ENCODE measurements at regions not wholly inside any gene's neighbourhood (a gene's known extent, or its start where the extent isn't known, plus 50 kb on each side); places are given as distances from the start of the nearest gene placed in this dataset.

DNA sequence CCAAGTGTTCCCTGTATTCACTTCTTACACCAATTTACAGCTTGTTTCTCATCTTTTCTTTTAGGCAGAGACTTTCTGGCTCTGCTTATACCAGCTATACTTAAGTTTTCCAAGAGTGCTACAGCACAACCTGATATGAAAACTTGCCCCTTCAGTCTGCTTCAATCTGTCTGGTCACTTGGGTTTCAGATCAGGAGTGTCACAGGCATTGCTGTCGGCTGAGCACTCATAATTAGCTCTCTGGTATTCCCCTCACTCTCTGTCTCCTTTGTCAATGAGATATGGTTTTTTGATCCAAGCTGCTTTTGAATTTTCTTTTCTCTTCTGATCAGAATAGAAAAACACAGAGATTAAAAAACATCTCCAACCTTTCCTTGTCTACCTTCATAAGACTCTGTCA lies 194.9 kb upstream of the UMPS start:
- Histone ChIP-seq H3K27me3 (ENCODE audit: control insufficient read depth in 4 of 4, insufficient read depth in 4 of 4, low read length in 3 of 4) (no peaks in the 10 kb centered on the region), H3K9ac (ENCODE audit: low read depth in 1 of 2, low read length in 2 of 2) (no peak overlapping the region), H3K4me3 (ENCODE audit: low read depth in 1 of 3, low read length in 3 of 3) (no peak overlapping the region), H3K4me1 (ENCODE audit: control insufficient read depth in 4 of 4, insufficient read depth in 4 of 4, low read length in 3 of 4) (peaks cover 0 to 1% (median 0%) of the 10 kb centered on the region in 4 donors), H3K27ac (ENCODE audit: low read depth in 1 of 2, low read length in 2 of 2) (no peak overlapping the region), H3K36me3 (ENCODE audit: control insufficient read depth in 4 of 4, insufficient read depth in 3 of 4, low read depth in 1 of 4, low read length in 3 of 4) (no peaks in the 10 kb centered on the region), H3K9me3 (ENCODE audit: control insufficient read depth in 4 of 4, low read length in 3 of 4) (no peaks in the 10 kb centered on the region)
- no peak for DNase-seq (ENCODE audit: low spot score)
- TF ChIP-seq, protein P1, sequence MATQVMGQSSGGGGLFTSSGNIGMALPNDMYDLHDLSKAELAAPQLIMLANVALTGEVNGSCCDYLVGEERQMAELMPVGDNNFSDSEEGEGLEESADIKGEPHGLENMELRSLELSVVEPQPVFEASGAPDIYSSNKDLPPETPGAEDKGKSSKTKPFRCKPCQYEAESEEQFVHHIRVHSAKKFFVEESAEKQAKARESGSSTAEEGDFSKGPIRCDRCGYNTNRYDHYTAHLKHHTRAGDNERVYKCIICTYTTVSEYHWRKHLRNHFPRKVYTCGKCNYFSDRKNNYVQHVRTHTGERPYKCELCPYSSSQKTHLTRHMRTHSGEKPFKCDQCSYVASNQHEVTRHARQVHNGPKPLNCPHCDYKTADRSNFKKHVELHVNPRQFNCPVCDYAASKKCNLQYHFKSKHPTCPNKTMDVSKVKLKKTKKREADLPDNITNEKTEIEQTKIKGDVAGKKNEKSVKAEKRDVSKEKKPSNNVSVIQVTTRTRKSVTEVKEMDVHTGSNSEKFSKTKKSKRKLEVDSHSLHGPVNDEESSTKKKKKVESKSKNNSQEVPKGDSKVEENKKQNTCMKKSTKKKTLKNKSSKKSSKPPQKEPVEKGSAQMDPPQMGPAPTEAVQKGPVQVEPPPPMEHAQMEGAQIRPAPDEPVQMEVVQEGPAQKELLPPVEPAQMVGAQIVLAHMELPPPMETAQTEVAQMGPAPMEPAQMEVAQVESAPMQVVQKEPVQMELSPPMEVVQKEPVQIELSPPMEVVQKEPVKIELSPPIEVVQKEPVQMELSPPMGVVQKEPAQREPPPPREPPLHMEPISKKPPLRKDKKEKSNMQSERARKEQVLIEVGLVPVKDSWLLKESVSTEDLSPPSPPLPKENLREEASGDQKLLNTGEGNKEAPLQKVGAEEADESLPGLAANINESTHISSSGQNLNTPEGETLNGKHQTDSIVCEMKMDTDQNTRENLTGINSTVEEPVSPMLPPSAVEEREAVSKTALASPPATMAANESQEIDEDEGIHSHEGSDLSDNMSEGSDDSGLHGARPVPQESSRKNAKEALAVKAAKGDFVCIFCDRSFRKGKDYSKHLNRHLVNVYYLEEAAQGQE (IDR thresholded peaks at IDR 0.05) = no peak
- no peak for TF ChIP-seq HNF4A (conservative IDR thresholded peaks at IDR 0.05)
- WGBS = 90% methylated on average over 1 of the region's 1 CpG

DNA sequence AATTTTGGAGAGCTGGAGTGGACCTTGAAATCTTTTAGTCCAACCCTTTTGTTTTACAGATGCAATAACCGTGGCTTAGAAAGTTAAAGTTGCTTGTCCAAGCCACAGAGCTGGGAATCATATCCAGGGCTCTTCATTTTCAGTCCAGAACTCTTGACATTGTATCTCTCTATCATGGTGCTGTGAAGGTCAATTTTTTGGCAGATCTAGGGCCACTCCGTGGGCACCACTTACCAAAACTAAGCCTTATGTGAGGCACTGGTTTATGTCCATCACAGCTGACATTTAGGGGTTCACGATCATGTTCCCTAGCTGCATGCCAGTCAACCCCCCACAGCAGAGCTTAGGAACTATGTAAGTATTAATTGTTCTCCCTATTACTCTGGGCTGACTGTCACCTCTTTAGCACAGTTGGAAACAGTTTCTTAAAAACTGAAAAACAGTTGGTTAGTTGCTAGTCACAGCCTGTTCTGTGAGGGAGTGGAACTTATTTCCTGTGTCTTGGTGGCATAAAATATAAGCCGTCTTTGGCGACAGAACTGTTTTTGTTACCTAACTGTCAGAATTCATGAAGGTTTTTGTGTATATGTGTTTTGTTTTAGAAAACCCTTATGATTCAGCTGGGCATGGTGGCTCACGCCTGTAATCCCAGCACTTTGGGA lies 189.6 kb upstream of the UMPS start:
- TF ChIP-seq YY1 (IDR thresholded peaks at IDR 0.05) = no peak
- no peak for TF ChIP-seq JUND (IDR thresholded peaks at IDR 0.05)
- no peak for TF ChIP-seq NR2F2 (IDR thresholded peaks at IDR 0.05)
- Histone ChIP-seq H3K36me3 (ENCODE audit: control insufficient read depth in 4 of 4, insufficient read depth in 3 of 4, low read depth in 1 of 4, low read length in 3 of 4) (no peaks in the 10 kb centered on the region), H3K4me1 (ENCODE audit: control insufficient read depth in 4 of 4, insufficient read depth in 4 of 4, low read length in 3 of 4) (no peaks in the 10 kb centered on the region), H3K27me3 (ENCODE audit: control insufficient read depth in 4 of 4, insufficient read depth in 4 of 4, low read length in 3 of 4) (no peaks in the 10 kb centered on the region), H3K4me3 (ENCODE audit: low read depth in 1 of 3, low read length in 3 of 3) (no peak overlapping the region), H3K27ac (ENCODE audit: low read depth in 1 of 2, low read length in 2 of 2) (no peak overlapping the region), H3K9ac (ENCODE audit: low read depth in 1 of 2, low read length in 2 of 2) (no peak overlapping the region), H3K9me3 (ENCODE audit: control insufficient read depth in 4 of 4, low read length in 3 of 4) (no peaks in the 10 kb centered on the region)
- DNase-seq (ENCODE audit: low spot score) = no peak
- 91% methylated on average over 6 of the region's 6 CpGs for WGBS

DNA sequence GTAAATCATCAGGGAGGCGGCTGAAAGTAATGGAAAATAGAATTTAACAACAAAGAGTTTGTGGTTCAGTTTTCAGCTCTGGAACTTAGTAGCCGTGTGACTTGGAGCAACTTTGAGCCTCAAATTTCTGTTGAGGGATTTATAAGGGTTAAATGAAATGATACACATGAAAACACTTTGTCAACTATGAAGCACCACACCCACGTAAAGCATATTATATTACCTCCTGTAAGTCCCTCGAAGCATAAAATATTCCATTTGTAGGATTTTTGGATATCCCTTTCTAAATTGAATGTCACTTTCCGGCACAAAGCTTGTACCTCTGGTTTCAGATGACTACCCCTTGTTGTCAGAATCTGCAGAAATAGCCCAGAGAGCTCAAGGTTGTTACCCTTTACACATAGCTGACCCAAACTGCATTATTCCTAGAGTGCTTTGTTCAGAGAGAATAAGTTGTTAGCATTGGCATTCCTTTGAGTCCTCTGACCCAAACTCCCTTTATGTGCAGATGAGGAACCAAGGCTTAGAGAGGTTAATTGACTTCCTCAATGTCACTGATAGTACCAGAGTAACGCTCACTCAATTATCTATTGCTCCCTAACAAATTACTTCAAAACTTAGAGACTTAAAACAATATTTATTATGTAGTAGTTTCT lies 187.9 kb upstream of the UMPS start:
- Histone ChIP-seq H3K36me3 (ENCODE audit: control insufficient read depth in 4 of 4, insufficient read depth in 3 of 4, low read depth in 1 of 4, low read length in 3 of 4) (no peaks in the 10 kb centered on the region), H3K27ac (ENCODE audit: low read depth in 1 of 2, low read length in 2 of 2) (no peak overlapping the region), H3K27me3 (ENCODE audit: control insufficient read depth in 4 of 4, insufficient read depth in 4 of 4, low read length in 3 of 4) (no peaks in the 10 kb centered on the region), H3K4me1 (ENCODE audit: control insufficient read depth in 4 of 4, insufficient read depth in 4 of 4, low read length in 3 of 4) (no peaks in the 10 kb centered on the region), H3K4me3 (ENCODE audit: low read depth in 1 of 3, low read length in 3 of 3) (no peak overlapping the region), H3K9ac (ENCODE audit: low read depth in 1 of 2, low read length in 2 of 2) (no peak overlapping the region), H3K9me3 (ENCODE audit: control insufficient read depth in 4 of 4, low read length in 3 of 4) (no peaks in the 10 kb centered on the region)
- TF ChIP-seq JUND (IDR thresholded peaks at IDR 0.05) = no peak
- no peak for TF ChIP-seq GABPA (IDR thresholded peaks at IDR 0.05 in 1 of 2, conservative IDR thresholded peaks at IDR 0.05 in 1 of 2)
- no peak for TF ChIP-seq NR2F2 (IDR thresholded peaks at IDR 0.05)
- no peak for TF ChIP-seq FOXA2 (IDR thresholded peaks at IDR 0.05)
- no peak for TF ChIP-seq HNF4G (IDR thresholded peaks at IDR 0.05)
- TF ChIP-seq, protein P2, sequence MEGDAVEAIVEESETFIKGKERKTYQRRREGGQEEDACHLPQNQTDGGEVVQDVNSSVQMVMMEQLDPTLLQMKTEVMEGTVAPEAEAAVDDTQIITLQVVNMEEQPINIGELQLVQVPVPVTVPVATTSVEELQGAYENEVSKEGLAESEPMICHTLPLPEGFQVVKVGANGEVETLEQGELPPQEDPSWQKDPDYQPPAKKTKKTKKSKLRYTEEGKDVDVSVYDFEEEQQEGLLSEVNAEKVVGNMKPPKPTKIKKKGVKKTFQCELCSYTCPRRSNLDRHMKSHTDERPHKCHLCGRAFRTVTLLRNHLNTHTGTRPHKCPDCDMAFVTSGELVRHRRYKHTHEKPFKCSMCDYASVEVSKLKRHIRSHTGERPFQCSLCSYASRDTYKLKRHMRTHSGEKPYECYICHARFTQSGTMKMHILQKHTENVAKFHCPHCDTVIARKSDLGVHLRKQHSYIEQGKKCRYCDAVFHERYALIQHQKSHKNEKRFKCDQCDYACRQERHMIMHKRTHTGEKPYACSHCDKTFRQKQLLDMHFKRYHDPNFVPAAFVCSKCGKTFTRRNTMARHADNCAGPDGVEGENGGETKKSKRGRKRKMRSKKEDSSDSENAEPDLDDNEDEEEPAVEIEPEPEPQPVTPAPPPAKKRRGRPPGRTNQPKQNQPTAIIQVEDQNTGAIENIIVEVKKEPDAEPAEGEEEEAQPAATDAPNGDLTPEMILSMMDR (IDR thresholded peaks at IDR 0.05; ENCODE audit: low read depth, low read length, missing input control) = no peak
- TF ChIP-seq SP1 (IDR thresholded peaks at IDR 0.05) = no peak
- TF ChIP-seq HNF4A (conservative IDR thresholded peaks at IDR 0.05) = no peak
- TF ChIP-seq, protein P1 (IDR thresholded peaks at IDR 0.05) = no peak
- no peak for TF ChIP-seq RAD21 (IDR thresholded peaks at IDR 0.05)
- no peak for TF ChIP-seq EGR1 (IDR thresholded peaks at IDR 0.05; ENCODE audit: low read depth in 2 of 2)
- DNase-seq (ENCODE audit: low spot score) = no peak
- 81% methylated on average over 6 of the region's 6 CpGs for WGBS

Measured in liver (tissue), 8 donors.